GM12864 (cell line): ENCODE measurements at regions not wholly inside any gene's neighbourhood (a gene's known extent, or its start where the extent isn't known, plus 50 kb on each side); places are given as distances from the start of the nearest gene placed in this dataset.

Experiments used
- DNase-seq: peaks from one replicate; pipeline ENCODE4 v3.0.0-alpha.2; 2011; ENCODE audit warnings: low read depth
- H3K4me3 ChIP-seq: 2 replicates; pipeline ENCODE4 v1.5.1; 2011; ENCODE audit warnings: mild to moderate bottlenecking, low read depth, low read length, control low read depth
- TF ChIP-seq, protein P1 (sequence below): IDR thresholded peaks from 2 replicates; pipeline ENCODE4 v1.5.1; 2011; ENCODE audit warnings: low read depth, mild to moderate bottlenecking, moderate library complexity, low read length, control low read depth, inconsistent platforms; ENCODE audit errors: missing control alignments

DNA sequence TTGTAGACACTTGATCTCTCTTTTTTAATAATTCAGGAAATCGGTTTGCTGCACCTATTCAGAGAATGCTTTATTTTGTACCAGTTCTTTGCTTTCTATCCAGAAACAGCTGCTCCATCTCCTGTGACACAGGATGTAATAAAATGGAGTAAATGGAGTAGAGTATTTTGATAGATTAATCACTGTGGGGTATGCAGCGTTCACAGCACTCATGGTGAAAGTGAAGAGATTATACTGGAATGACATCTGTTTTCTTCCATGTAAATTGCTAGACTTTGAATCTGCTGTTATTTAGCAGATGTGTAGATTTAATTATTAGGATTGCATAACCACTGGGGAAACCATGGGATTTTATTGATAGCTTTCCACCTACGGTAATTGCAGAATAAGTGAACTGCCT is 227.3 kb upstream of the ARHGAP42 start:
- H3K4me3 ChIP-seq = no peak overlapping the region
- TF ChIP-seq, protein P1, sequence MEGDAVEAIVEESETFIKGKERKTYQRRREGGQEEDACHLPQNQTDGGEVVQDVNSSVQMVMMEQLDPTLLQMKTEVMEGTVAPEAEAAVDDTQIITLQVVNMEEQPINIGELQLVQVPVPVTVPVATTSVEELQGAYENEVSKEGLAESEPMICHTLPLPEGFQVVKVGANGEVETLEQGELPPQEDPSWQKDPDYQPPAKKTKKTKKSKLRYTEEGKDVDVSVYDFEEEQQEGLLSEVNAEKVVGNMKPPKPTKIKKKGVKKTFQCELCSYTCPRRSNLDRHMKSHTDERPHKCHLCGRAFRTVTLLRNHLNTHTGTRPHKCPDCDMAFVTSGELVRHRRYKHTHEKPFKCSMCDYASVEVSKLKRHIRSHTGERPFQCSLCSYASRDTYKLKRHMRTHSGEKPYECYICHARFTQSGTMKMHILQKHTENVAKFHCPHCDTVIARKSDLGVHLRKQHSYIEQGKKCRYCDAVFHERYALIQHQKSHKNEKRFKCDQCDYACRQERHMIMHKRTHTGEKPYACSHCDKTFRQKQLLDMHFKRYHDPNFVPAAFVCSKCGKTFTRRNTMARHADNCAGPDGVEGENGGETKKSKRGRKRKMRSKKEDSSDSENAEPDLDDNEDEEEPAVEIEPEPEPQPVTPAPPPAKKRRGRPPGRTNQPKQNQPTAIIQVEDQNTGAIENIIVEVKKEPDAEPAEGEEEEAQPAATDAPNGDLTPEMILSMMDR = no peak
- no peak for DNase-seq

DNA sequence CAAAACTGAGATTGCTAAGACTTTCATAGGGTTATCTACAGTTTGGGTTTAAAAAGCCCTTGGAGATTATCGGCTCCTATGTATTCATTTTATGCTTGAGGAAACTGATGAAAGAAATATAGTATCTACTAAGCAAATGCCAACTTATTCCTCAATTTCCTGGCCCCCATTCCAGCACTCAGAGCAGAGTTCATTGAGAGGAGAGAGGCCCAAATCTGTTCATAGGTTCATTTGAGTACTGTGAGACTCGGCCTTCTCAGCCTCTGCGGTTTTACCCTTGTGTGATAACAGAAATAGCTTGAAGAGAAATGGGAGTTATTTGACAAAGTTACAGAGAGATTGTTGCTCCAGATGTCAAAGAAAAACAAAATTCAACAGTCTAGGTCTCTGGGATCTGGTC is 226.7 kb upstream of the ARHGAP42 start:
- H3K4me3 ChIP-seq = no peak overlapping the region
- TF ChIP-seq, protein P1 = no peak
- no peak for DNase-seq

DNA sequence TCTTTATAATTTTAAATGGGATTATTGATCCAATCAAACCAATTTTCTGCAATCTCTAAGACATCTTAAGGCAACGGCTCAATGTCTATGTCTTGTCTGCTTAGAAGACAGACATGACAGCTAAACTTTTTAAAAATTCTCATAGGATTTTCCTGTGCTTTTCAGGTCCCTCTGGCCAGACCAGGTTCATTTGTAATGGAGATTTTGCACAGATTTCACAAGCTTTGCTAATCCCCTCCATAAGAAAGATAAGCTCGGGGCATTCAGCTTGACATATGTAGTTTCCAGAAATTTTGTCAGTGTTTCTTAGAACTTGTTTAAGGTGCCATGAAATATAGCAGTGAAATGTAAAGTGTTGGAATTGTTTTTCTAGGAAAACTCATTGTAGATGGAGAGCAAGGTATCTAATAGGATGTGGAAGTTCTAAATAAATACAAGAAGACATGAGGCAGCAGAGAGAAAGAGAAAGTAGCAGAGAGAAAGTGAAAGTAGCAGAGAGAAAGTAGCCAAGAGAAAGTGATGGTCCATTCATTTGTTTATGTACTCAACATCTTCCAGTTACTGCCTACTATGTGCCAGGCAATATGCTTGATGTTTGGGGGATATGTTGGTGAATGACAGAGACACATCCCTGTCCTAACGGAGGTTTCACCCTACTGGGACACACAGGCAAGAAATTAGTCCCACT is 219.1 kb upstream of the ARHGAP42 start:
- H3K4me3 ChIP-seq = no peak overlapping the region
- DNase-seq = no peak
- TF ChIP-seq, protein P1 = no peak

DNA sequence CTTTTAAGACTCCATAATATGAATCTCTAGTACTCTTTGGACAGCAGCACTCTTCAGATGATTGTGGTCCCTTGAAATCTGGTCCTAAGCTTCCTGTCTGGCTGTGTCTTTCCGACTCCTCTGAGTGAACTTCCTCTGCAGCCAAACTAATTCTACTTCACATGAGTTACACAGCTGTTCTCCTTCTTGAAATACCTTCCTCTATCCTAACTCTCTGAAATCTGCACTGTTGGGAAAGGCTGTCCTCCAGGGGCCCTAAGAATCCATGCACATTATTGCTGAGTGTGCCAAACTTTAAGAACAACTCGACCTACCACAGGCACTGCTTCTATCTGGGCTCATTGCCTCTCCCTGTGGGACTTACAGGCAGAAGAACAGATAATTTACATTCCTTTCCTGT is 217.3 kb upstream of the ARHGAP42 start:
- no peak overlapping the region for H3K4me3 ChIP-seq
- DNase-seq = no peak
- TF ChIP-seq, protein P1 = no peak

GRCh38 chr11:100472727-100473389 is 214.2 kb upstream of the ARHGAP42 start:
- no peak overlapping the region for H3K4me3 ChIP-seq
- TF ChIP-seq, protein P1 = no peak
- no peak for DNase-seq

GRCh38 chr11:100473390-100473740 is 213.7 kb upstream of the ARHGAP42 start:
- TF ChIP-seq, protein P1 = no peak
- no peak overlapping the region for H3K4me3 ChIP-seq

DNA sequence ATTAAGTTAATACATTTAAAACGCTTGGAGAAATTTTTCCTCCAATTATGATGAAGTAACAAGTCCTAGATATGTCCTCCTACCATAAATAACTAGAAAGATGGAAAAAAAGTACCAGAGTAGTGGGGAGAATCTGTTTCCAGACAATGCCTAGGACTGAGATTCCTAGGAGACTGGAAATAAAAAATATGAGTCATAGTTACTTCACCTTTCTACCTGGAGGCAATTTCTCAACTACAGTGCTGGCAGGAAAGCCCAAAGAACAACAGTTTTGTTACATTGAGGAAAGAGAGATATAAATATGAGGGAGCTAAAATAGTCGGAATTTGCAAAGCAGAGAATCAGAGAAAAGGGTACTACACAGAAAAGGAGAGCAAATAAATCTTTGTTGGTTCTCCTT is 202.1 kb upstream of the ARHGAP42 start:
- TF ChIP-seq, protein P1 = no peak
- DNase-seq = no peak
- no peak overlapping the region for H3K4me3 ChIP-seq

More at GRCh38 chr11:100473390-100473740, 213.7 kb upstream of the ARHGAP42 start:
- no peak for DNase-seq
